Type B pancreatic cell (in vitro differentiated cells): ENCODE measurements at regions not wholly inside any gene's neighbourhood (a gene's known extent, or its start where the extent isn't known, plus 50 kb on each side); places are given as distances from the start of the nearest gene placed in this dataset.

ENCODE experiments used
- DNase-seq: peaks from one replicate; pipeline ENCODE4 v3.0.0; 2021; ENCODE audit warnings: mixed read lengths; ENCODE audit not compliant: unreplicated experiment; ENCODE audit errors: extremely low spot score
- H3K27ac Mint-ChIP-seq: 2 replicates; pipeline ENCODE4 v1.8.0; 2021; ENCODE audit warnings: mild to moderate bottlenecking, mixed read lengths
- H3K27me3 Mint-ChIP-seq: 2 replicates; pipeline ENCODE4 v1.8.0; 2021; ENCODE audit warnings: mixed read lengths
- H3K36me3 Mint-ChIP-seq: 2 replicates; pipeline ENCODE4 v1.8.0; 2021; ENCODE audit warnings: mixed read lengths
- H3K4me1 Mint-ChIP-seq: one replicate; pipeline ENCODE4 v1.8.0; 2021; ENCODE audit warnings: mixed read lengths; ENCODE audit not compliant: unreplicated experiment
- H3K4me3 Mint-ChIP-seq: 2 replicates; pipeline ENCODE4 v1.8.0; 2021; ENCODE audit warnings: mild to moderate bottlenecking, mixed read lengths
- H3K9me3 Mint-ChIP-seq: 2 replicates; pipeline ENCODE4 v1.8.0; 2021; ENCODE audit warnings: mixed read lengths
- TF ChIP-seq, protein P1 (sequence below): fragments of 200-600 bp; sonication (generic); conservative IDR thresholded peaks from 2 replicates; pipeline ENCODE4 v1.5.0; 2021; ENCODE audit warnings: antibody characterized with exemption, mild to moderate bottlenecking

DNA sequence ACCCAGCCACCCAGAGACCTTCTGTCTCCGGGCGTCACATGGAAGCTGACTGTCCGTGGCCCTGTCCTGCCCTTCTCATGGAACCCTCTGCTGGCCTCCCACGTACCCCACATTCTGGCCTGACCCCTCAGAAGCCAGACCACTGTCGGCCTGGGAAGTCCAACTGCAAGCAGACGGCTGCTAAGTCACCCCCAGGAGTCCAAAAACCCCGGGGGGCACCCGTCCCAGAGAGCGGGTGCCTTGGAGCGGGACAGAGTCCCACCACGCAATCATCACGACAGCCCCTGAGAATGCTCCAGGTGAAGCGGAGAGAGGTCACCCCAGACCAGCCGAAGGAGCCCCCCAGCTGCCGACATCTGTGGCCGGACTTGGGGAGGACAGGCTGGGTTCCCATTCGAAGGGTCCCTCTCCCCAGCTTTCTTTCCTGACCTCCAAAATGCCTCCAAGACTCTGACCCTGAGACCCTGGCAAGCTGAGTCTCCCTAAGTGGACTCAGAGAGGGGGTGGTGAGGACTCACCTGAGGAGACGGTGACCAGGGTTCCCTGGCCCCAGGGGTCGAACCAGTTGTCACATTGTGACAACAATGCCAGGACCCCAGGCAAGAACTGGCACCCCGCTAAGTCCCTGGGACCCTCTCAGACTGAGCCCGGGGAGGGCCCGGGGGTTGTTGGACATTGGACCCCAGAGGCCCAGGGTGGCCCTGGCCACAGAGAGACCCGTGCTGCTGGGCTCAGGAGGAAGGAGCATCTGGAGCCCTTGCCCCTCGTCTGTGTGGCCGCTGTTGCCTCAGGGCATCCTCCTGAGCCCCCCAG lies 337.1 kb downstream of the TMEM121 start:
- TF ChIP-seq, protein P1, sequence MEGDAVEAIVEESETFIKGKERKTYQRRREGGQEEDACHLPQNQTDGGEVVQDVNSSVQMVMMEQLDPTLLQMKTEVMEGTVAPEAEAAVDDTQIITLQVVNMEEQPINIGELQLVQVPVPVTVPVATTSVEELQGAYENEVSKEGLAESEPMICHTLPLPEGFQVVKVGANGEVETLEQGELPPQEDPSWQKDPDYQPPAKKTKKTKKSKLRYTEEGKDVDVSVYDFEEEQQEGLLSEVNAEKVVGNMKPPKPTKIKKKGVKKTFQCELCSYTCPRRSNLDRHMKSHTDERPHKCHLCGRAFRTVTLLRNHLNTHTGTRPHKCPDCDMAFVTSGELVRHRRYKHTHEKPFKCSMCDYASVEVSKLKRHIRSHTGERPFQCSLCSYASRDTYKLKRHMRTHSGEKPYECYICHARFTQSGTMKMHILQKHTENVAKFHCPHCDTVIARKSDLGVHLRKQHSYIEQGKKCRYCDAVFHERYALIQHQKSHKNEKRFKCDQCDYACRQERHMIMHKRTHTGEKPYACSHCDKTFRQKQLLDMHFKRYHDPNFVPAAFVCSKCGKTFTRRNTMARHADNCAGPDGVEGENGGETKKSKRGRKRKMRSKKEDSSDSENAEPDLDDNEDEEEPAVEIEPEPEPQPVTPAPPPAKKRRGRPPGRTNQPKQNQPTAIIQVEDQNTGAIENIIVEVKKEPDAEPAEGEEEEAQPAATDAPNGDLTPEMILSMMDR, result no peak
- Mint-ChIP-seq H3K36me3 (no peaks in the 10 kb centered on the region), H3K27me3 (no peaks in the 10 kb centered on the region), H3K27ac (no peak overlapping the region), H3K4me1 (no peaks in the 10 kb centered on the region), H3K9me3 (peaks cover 4% of the 10 kb centered on the region), H3K4me3 (no peak overlapping the region)
- peak; percentile 55 for DNase-seq

DNA sequence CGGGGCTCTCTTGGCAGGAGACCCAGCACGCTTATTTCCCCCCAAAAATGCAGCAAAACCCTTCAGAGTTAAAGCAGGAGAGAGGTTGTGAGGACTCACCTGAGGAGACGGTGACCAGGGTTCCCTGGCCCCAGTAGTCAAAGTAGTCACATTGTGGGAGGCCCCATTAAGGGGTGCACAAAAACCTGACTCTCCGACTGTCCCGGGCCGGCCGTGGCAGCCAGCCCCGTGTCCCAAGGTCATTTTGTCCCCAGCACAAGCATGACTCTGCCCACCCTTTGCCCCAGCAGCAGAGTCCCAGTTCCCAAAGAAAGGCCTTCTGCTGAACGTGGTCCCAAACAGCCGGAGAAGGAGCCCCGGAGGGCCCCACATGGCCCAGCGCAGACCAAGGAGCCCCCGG lies 337.7 kb downstream of the TMEM121 start:
- Mint-ChIP-seq H3K36me3 (no peaks in the 10 kb centered on the region), H3K4me3 (no peak overlapping the region), H3K27ac (no peak overlapping the region), H3K27me3 (no peaks in the 10 kb centered on the region), H3K9me3 (peaks cover 4% of the 10 kb centered on the region), H3K4me1 (no peaks in the 10 kb centered on the region)
- peak; percentile 58 for DNase-seq
- TF ChIP-seq, protein P1, result no peak

DNA sequence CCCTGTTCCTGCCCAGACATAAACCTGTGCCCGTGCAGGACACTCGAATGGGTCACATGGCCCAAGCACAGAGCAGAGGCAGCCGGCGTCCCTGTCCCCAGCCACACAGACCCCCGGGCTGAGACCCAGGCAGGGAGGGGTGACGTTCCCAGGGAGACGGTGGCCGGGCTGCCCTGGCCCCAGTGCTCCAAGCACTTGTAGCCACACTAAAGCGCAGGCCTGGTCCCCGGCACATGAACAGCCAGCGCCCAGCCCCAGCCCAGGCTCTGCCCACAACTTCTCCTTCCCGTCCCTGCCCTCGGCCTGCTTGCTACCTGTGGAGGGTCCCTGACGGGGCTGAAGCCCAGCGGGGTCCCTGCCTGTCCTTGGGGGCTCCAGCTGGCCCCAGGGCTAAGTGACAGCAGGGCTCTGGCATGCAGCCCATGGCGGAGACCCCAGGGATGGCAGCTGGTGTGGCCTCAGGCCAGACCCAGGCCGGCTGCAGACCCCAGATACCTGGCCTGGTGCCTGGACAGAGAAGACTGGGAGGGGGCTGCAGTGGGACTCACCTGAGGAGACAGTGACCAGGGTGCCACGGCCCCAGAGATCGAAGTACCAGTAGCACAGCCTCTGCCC lies 338.4 kb downstream of the TMEM121 start:
- no peaks in the 10 kb centered on the region for H3K27me3 Mint-ChIP-seq
- peaks cover 4% of the 10 kb centered on the region for H3K9me3 Mint-ChIP-seq
- no peaks in the 10 kb centered on the region for H3K36me3 Mint-ChIP-seq
- H3K4me3 Mint-ChIP-seq, result no peak overlapping the region
- TF ChIP-seq, protein P1, result no peak
- no peaks in the 10 kb centered on the region for H3K4me1 Mint-ChIP-seq
- no peak overlapping the region for H3K27ac Mint-ChIP-seq
- peak; percentile 66 for DNase-seq

DNA sequence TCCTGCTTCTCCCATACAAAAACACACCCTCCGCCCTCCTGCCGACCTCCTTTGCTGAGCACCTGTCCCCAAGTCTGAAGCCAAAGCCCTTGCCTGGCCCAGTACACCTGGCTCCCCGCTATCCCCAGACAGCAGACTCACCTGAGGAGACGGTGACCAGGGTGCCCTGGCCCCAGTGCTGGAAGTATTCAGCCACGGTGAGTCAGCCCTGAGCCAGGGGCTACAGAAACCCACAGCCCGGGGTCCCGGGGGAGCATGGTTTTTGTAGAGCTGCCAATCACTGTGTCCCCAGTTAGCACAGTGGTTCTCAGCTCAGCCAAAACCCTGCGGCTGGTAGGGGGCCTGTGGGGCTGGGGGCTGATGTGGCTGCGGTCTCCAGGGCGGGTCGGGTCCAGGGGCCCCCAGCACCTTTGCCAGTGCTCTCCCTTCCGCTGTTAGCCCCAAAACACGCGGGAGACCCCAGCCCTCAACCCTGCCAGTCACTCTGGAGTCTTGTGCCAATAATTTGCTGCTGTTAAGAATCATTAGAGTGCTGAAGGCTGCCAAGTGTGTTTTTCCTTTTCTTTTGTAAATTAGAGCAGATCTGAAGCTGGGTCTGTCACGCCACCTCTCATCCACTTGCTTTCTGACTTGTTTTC lies 339.0 kb downstream of the TMEM121 start:
- Mint-ChIP-seq H3K27me3 (no peaks in the 10 kb centered on the region), H3K9me3 (peaks cover 7% of the 10 kb centered on the region), H3K4me1 (no peaks in the 10 kb centered on the region), H3K27ac (no peak overlapping the region), H3K36me3 (no peaks in the 10 kb centered on the region), H3K4me3 (no peak overlapping the region)
- DNase-seq, result peak; percentile 47
- TF ChIP-seq, protein P1, result no peak

DNA sequence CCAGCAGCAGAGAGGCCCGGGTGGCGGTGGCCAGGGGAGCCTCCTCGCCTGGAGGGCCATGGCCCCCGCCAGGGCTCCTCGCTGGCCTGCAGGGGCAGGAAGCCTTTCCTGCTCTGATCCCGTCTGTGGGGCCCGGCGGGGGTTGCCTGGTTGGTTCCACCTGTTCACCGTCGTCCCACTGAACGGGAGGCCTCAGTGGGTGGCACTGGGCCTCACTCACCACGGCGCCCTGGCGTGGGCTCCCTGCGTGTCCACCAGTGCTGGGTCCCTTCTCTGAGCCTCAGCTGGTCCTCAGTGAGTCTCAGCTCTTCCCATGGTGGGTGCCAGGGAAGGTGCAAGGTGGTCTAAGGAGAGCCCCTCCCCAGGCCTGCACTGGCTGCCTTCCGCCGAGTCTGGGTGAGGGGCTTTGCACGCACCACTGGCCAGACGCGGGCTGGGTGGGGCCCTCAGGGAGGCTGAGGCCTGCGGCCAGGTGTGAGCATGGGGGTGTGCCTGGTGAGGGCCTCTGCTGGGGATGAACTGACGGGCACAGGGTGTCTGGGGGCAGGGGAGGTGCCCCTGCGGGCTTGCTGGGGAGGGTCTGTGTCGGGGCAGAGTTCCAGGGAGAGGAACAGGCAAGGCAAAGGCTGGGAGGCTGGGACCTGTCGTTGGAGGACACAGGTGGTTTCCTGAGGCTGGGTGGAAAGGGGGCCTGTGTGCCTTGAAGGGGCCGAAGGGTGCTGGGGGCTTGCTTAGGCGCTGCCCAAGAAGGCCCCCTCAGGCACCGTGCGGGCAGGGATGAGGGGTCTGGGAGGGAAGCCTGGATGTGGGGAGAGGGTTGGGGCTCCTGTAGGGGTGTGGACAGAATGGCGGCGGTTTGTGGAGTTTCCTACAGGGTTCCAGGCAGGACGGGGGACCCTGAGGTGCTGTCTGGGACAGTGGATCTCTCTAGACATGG lies 339.8 kb downstream of the TMEM121 start:
- peak; percentile 64 for DNase-seq
- TF ChIP-seq, protein P1, result no peak
- H3K9me3 Mint-ChIP-seq, result peaks cover 10% of the 10 kb centered on the region

More for the DNA sequence above, 339.8 kb downstream of the TMEM121 start:
- Mint-ChIP-seq H3K27me3 (no peaks in the 10 kb centered on the region), H3K36me3 (no peaks in the 10 kb centered on the region), H3K4me1 (no peaks in the 10 kb centered on the region), H3K27ac (no peak overlapping the region), H3K4me3 (no peak overlapping the region)
